Loucy (cell line): ENCODE measurements at regions not wholly inside any gene's neighbourhood (a gene's known extent, or its start where the extent isn't known, plus 50 kb on each side); places are given as distances from the start of the nearest gene placed in this dataset.

Source experiments
- H2AFZ ChIP-seq: fragments of 200-600 bp; sonication (generic); 2 replicates; pipeline ENCODE4 v1.6.0; 2016; ENCODE audit warnings: antibody characterized with exemption, mild to moderate bottlenecking, low read length, moderate library complexity
- H3F3A ChIP-seq: fragments of 200-600 bp; 2 replicates; pipeline ENCODE4 v1.6.0; 2016; ENCODE audit warnings: antibody characterized with exemption, low read depth, mild to moderate bottlenecking
- H3K27me3 ChIP-seq: fragments of 200-600 bp; sonication (generic); 2 replicates; pipeline ENCODE4 v1.6.1; 2014; ENCODE audit warnings: low read length, mild to moderate bottlenecking; ENCODE audit not compliant: insufficient read depth, poor library complexity, severe bottlenecking
- H3K36me3 ChIP-seq: fragments of 200-600 bp; sonication (generic); 2 replicates; pipeline ENCODE4 v1.6.1; 2016; ENCODE audit warnings: low read length; ENCODE audit not compliant: insufficient read depth
- H3K4me1 ChIP-seq: fragments of 200-600 bp; sonication (generic); 2 replicates; pipeline ENCODE4 v1.5.1; 2014; ENCODE audit warnings: low read length, mild to moderate bottlenecking; ENCODE audit not compliant: insufficient read depth, poor library complexity, severe bottlenecking
- H3K4me2 ChIP-seq: fragments of 200-600 bp; sonication (generic); 2 replicates; pipeline ENCODE4 v1.6.0; 2014; ENCODE audit warnings: antibody characterized with exemption, low read length, low read depth, mild to moderate bottlenecking; ENCODE audit not compliant: poor library complexity, severe bottlenecking
- H3K4me3 ChIP-seq: fragments of 200-600 bp; sonication (generic); 2 replicates; pipeline ENCODE4 v1.5.1; 2014; ENCODE audit warnings: low read length, mild to moderate bottlenecking, mixed read lengths; ENCODE audit not compliant: poor library complexity, severe bottlenecking
- H3K79me2 ChIP-seq: fragments of 200-600 bp; sonication (generic); 2 replicates; pipeline ENCODE4 v1.6.1; 2014; ENCODE audit warnings: low read length; ENCODE audit not compliant: insufficient read depth
- H3K9ac ChIP-seq: fragments of 200-600 bp; sonication (generic); 2 replicates; pipeline ENCODE4 v1.6.0; 2014; ENCODE audit warnings: mild to moderate bottlenecking, low read depth, low read length, moderate library complexity; ENCODE audit not compliant: poor library complexity, severe bottlenecking
- H3K9me2 ChIP-seq: fragments of 200-600 bp; sonication (generic); replicated peaks from 2 replicates; pipeline ENCODE4 v1.6.1; 2016; ENCODE audit warnings: low read depth, low read length, mixed read lengths
- H3K9me3 ChIP-seq: fragments of 200-600 bp; sonication (generic); 2 replicates; pipeline ENCODE4 v1.6.1; 2014; ENCODE audit warnings: mild to moderate bottlenecking, antibody characterized with exemption, low read length, low read depth; ENCODE audit not compliant: insufficient read depth
- H4K20me1 ChIP-seq: fragments of 200-600 bp; sonication (generic); 2 replicates; pipeline ENCODE4 v1.6.0; 2014; ENCODE audit warnings: antibody characterized with exemption, low read length, mild to moderate bottlenecking; ENCODE audit not compliant: insufficient read depth, poor library complexity, severe bottlenecking
- EZH2phosphoT487 ChIP-seq: fragments of 200-600 bp; IDR thresholded peaks from 2 replicates; pipeline ENCODE4 v1.6.1; 2018; ENCODE audit warnings: antibody characterized with exemption, mild to moderate bottlenecking, moderate library complexity, borderline replicate concordance
- TF ChIP-seq, protein P1 (sequence below): fragments of 200-600 bp; sonication (generic); conservative IDR thresholded peaks from 2 replicates; pipeline ENCODE4 v1.5.1; 2014; ENCODE audit warnings: mild to moderate bottlenecking, antibody characterized with exemption, low read length

DNA sequence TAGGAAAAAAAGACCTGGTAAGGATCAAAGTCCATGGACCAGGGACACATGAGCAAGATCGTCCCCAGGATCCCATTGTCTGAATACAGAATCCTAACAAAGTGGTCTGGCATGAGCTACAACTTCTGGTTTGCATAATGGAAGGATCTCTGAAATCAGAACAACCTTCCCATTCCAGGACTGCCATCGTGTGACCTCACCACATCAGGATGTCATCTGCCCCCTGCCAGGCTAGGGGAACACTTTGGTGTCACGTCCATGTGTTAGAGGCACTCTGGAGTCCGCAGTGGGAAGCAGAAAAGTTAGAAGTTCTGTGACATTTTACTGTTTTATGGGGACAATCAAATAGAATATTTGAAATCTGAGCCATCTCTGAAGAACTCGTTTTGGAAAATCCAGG lies 160.7 kb downstream of the RGS9 start:
- Histone ChIP-seq H3K9me2 (no peaks in the 10 kb centered on the region), H3K4me2 (no peak overlapping the region), H3K79me2 (no peaks in the 10 kb centered on the region), H3K36me3 (no peaks in the 10 kb centered on the region), H3F3A (no peaks in the 10 kb centered on the region), H3K4me3 (no peak overlapping the region), H3K9ac (no peak overlapping the region), H3K27me3 (no peaks in the 10 kb centered on the region), H3K9me3 (no peaks in the 10 kb centered on the region), H4K20me1 (no peaks in the 10 kb centered on the region), H2AFZ (no peak overlapping the region), H3K4me1 (no peaks in the 10 kb centered on the region)
- TF ChIP-seq EZH2phosphoT487 = no peak
- TF ChIP-seq, protein P1, sequence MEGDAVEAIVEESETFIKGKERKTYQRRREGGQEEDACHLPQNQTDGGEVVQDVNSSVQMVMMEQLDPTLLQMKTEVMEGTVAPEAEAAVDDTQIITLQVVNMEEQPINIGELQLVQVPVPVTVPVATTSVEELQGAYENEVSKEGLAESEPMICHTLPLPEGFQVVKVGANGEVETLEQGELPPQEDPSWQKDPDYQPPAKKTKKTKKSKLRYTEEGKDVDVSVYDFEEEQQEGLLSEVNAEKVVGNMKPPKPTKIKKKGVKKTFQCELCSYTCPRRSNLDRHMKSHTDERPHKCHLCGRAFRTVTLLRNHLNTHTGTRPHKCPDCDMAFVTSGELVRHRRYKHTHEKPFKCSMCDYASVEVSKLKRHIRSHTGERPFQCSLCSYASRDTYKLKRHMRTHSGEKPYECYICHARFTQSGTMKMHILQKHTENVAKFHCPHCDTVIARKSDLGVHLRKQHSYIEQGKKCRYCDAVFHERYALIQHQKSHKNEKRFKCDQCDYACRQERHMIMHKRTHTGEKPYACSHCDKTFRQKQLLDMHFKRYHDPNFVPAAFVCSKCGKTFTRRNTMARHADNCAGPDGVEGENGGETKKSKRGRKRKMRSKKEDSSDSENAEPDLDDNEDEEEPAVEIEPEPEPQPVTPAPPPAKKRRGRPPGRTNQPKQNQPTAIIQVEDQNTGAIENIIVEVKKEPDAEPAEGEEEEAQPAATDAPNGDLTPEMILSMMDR = no peak

DNA sequence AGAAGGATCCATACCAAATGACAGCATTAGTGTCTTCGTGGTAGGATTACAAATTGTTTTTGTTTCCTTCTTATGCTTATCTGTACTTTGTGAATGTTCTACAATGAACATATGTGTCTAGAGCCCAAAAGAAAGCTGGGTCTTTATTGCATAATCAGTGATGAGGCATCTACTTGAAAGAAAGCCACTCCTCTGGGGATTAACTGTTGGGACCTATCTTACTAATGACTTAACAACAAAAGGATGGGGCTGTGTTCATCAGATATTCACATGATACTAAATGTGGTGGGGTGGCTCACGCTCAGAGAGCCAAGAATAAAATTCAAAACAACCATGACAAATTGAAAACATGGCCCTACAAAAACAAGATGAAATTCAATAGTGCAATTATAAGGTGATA lies 160.2 kb downstream of the RGS9 start:
- H3K4me1 ChIP-seq = no peaks in the 10 kb centered on the region
- no peaks in the 10 kb centered on the region for H3K36me3 ChIP-seq
- H3K27me3 ChIP-seq = no peaks in the 10 kb centered on the region
- no peaks in the 10 kb centered on the region for H4K20me1 ChIP-seq
- H3K79me2 ChIP-seq = no peaks in the 10 kb centered on the region
- no peaks in the 10 kb centered on the region for H3K9me3 ChIP-seq
- H3F3A ChIP-seq = no peaks in the 10 kb centered on the region
- H3K4me3 ChIP-seq = no peak overlapping the region
- H2AFZ ChIP-seq = no peak overlapping the region
- TF ChIP-seq EZH2phosphoT487 = no peak
- TF ChIP-seq, protein P1 = no peak
- no peak overlapping the region for H3K4me2 ChIP-seq
- H3K9me2 ChIP-seq = no peaks in the 10 kb centered on the region
- no peak overlapping the region for H3K9ac ChIP-seq

DNA sequence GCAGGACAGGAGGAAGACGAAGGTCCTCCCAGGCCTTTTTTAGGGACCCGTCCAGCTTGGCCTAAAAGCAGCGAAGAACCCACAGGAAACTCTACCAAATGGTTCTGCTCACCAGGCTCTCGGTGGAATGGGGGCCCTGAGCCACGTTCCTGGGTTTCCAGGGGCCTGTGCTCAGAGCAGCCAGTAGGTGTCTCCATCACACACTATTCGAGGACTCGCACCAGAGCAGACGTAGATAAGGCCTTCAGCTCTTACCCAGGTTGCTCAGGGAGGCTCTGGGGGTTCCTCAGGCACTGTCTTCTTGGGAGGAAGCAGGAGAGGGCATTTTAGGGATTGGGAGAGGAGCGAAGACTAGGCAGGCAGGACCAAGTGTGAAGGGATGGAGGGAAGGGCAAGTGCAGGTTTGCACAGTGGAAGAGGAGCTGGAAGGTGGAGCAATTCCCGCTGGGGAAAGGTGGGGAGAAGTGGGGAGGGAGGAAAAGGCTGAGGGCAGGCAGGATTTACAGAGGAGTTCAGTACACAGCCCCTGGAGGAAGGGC lies 157.1 kb downstream of the RGS9 start:
- no peaks in the 10 kb centered on the region for H3K9me3 ChIP-seq
- H3K9ac ChIP-seq = no peak overlapping the region
- no peak overlapping the region for H3K4me2 ChIP-seq

More for the DNA sequence above, 157.1 kb downstream of the RGS9 start:
- no peak for TF ChIP-seq EZH2phosphoT487
- TF ChIP-seq, protein P1 = peak; percentile 86
- Histone ChIP-seq H3K27me3 (no peaks in the 10 kb centered on the region), H3K9me2 (no peaks in the 10 kb centered on the region), H3K4me1 (no peaks in the 10 kb centered on the region), H3K4me3 (no peak overlapping the region), H3K79me2 (no peaks in the 10 kb centered on the region), H3F3A (no peaks in the 10 kb centered on the region), H4K20me1 (no peaks in the 10 kb centered on the region), H3K36me3 (no peaks in the 10 kb centered on the region), H2AFZ (no peak overlapping the region)
